A673 (cell line): ENCODE measurements at regions not wholly inside any gene's neighbourhood (a gene's known extent, or its start where the extent isn't known, plus 50 kb on each side); places are given as distances from the start of the nearest gene placed in this dataset.

Experiments
- BruUV-seq: library from RNA; stranded (reverse); fragments of 400-500 nt; replicated peaks from 2 replicates; lab custom pipeline; 2021; lab: Mats Ljungman, UMichigan
- CTCF ChIA-PET: fragments of 300-600 bp; sonication (Branson Sonifier 250); formaldehyde crosslinking; loops from one replicate; lab custom pipeline; 2022; ENCODE audit warnings: antibody characterized with exemption; lab: Charles Lee
- POLR2A ChIA-PET: fragments of 300-600 bp; sonication (Branson Sonifier 250); formaldehyde crosslinking; loops from one replicate; lab custom pipeline; 2022; ENCODE audit warnings: antibody characterized with exemption; ENCODE audit not compliant: low non-redundant PET; lab: Charles Lee
- DNase-seq: peaks from one replicate; pipeline ENCODE4 v3.0.0-alpha.2; 2015; ENCODE audit warnings: low spot score
- H3K27ac ChIP-seq: fragments of 200-600 bp; sonication (generic); 2 replicates; pipeline ENCODE4 v1.5.1; 2016; ENCODE audit warnings: mixed run types, low read depth, mild to moderate bottlenecking, mixed read lengths, antibody characterized with exemption, low read length; ENCODE audit not compliant: poor library complexity, severe bottlenecking
- H3K27me3 ChIP-seq: fragments of 200-600 bp; sonication (generic); replicated peaks from 2 replicates; pipeline ENCODE4 v1.6.1; 2017; ENCODE audit warnings: mixed run types, low read depth, mild to moderate bottlenecking, mixed read lengths, antibody characterized with exemption, low read length; ENCODE audit not compliant: insufficient read depth, poor library complexity
- H3K36me3 ChIP-seq: fragments of 200-600 bp; sonication (generic); 2 replicates; pipeline ENCODE4 v1.6.1; 2016; ENCODE audit warnings: mixed run types, mild to moderate bottlenecking, mixed read lengths, antibody characterized with exemption, low read length; ENCODE audit not compliant: insufficient read depth, poor library complexity, severe bottlenecking
- H3K4me1 ChIP-seq: fragments of 200-600 bp; sonication (generic); 2 replicates; pipeline ENCODE4 v1.6.1; 2017; ENCODE audit warnings: mixed run types, mild to moderate bottlenecking, mixed read lengths, antibody characterized with exemption, low read length; ENCODE audit not compliant: insufficient read depth, poor library complexity, severe bottlenecking
- H3K4me3 ChIP-seq: fragments of 200-600 bp; sonication (generic); 2 replicates; pipeline ENCODE4 v1.5.1; 2016; ENCODE audit warnings: low read depth, mixed run types, mild to moderate bottlenecking, mixed read lengths, low read length; ENCODE audit not compliant: poor library complexity, severe bottlenecking
- H3K9me3 ChIP-seq: fragments of 200-600 bp; sonication (generic); 2 replicates; pipeline ENCODE4 v1.6.1; 2016; ENCODE audit warnings: mixed run types, low read depth, mild to moderate bottlenecking, mixed read lengths, antibody characterized with exemption, low read length; ENCODE audit not compliant: poor library complexity, severe bottlenecking
- EZH2 ChIP-seq: fragments of 200-600 bp; sonication (generic); IDR thresholded peaks from 2 replicates; pipeline ENCODE4 v1.6.1; 2017; ENCODE audit warnings: borderline replicate concordance, low read depth, mild to moderate bottlenecking, mixed read lengths, antibody characterized with exemption, low read length; ENCODE audit not compliant: poor library complexity, severe bottlenecking
- intact Hi-C: fragments of 100-400 bp; cut with micrococcal nuclease; formaldehyde crosslinking; loops from one replicate; pipeline ENCODE4 v1.10.0; 2022; ENCODE audit not compliant: unreplicated experiment
- TF ChIP-seq, protein P1 (sequence below): fragments of 300-800, 200-600 bp; sonication (generic); conservative IDR thresholded peaks from 2 replicates; pipeline ENCODE4 v1.5.1; 2017; ENCODE audit warnings: low read depth, mild to moderate bottlenecking, antibody characterized with exemption, low read length, moderate library complexity, mixed read lengths

DNA sequence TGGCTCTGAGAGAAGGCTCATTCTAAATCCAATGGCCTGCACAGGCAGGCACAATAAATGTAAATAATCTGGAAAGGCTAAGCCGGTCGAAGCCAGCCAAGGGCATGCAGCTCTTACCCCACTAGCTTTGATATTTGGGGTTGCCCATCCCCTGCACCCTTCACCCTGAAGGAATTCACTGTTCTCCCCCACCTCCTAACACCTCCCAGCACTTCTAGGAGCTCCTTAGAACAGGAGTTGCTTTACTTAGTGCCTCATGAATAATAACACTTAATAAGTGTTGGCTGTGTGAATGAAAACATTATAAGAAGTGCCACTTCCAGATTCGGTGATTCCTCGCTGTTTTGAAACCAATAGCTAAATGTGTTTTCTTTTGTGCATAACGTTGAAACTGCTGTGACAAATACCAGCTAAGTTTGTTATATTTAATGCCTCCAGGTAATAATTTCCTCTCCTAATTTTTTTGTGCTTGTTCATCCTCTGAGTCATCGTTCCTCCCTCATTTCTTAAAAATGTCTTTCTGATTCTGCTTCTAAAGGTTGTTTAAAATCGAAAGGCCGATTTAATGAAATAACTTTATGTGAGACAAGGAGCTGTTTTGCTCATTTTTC, 458.8 kb downstream of the METTL4 start:
- Histone ChIP-seq H3K4me1 (no peaks in the 10 kb centered on the region), H3K9me3 (no peaks in the 10 kb centered on the region), H3K4me3 (no peak overlapping the region), H3K27me3 (peaks cover 14% of the 10 kb centered on the region), H3K36me3 (no peaks in the 10 kb centered on the region), H3K27ac (no peak overlapping the region)
- CTCF ChIA-PET = no interaction called here
- TF ChIP-seq, protein P1, sequence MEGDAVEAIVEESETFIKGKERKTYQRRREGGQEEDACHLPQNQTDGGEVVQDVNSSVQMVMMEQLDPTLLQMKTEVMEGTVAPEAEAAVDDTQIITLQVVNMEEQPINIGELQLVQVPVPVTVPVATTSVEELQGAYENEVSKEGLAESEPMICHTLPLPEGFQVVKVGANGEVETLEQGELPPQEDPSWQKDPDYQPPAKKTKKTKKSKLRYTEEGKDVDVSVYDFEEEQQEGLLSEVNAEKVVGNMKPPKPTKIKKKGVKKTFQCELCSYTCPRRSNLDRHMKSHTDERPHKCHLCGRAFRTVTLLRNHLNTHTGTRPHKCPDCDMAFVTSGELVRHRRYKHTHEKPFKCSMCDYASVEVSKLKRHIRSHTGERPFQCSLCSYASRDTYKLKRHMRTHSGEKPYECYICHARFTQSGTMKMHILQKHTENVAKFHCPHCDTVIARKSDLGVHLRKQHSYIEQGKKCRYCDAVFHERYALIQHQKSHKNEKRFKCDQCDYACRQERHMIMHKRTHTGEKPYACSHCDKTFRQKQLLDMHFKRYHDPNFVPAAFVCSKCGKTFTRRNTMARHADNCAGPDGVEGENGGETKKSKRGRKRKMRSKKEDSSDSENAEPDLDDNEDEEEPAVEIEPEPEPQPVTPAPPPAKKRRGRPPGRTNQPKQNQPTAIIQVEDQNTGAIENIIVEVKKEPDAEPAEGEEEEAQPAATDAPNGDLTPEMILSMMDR = no peak
- no peak for TF ChIP-seq EZH2
- POLR2A ChIA-PET = no interaction called here
- DNase-seq = no peak
- intact Hi-C loops = no loop called here
- BruUV-seq = no TSS peak

DNA sequence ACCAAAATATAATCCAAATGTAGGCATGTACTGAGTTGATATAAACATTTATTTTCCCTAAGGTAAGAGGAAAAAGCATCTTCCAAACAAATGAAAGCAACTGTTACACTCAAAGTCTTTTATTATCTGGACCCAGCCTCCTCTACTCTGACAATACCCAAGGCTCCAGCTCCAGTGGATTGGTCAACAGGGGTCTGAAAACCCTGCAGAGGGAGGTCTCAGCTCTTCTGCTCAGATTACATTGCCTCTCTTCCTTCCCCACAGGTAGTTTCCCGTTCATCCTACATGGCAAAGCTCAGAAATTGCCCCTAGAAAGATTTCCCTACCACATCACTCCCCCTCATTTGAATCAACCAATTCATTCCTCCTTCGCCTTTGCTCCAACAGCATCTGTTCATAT, 457.0 kb downstream of the METTL4 start:
- Histone ChIP-seq H3K9me3 (no peaks in the 10 kb centered on the region), H3K4me1 (no peaks in the 10 kb centered on the region), H3K4me3 (no peak overlapping the region), H3K27ac (no peak overlapping the region), H3K36me3 (no peaks in the 10 kb centered on the region), H3K27me3 (peaks cover 31% of the 10 kb centered on the region)
- TF ChIP-seq, protein P1 = no peak
- TF ChIP-seq EZH2 = no peak
- BruUV-seq = no TSS peak
- DNase-seq = no peak
- ChIA-PET POLR2A (no interaction called here), CTCF (no interaction called here)
- intact Hi-C loops = no loop called here

DNA sequence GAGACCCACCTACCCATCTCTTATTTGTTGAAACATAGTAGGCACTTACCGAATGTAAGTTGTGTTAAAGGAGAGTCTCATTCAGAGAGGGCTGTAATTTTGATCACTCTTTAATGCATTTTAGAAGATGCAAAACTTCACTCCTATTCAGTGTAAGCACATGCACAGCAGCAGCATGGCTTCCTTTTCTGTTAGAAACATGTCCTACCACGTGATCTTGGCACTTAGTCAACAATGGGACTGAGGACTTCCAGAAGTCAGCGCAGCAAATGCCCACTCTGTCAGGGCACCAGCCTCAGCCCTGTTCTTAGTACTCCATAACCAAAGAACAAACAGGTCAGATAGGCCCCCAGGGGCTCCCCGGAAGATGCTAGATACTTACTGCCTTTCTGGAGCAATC, 456.5 kb downstream of the METTL4 start:
- TF ChIP-seq, protein P1 = no peak
- no peak for TF ChIP-seq EZH2
- BruUV-seq = no TSS peak
- POLR2A ChIA-PET = no interaction called here
- Histone ChIP-seq H3K36me3 (no peaks in the 10 kb centered on the region), H3K9me3 (no peaks in the 10 kb centered on the region), H3K4me1 (no peaks in the 10 kb centered on the region), H3K27me3 (peaks cover 36% of the 10 kb centered on the region), H3K27ac (no peak overlapping the region), H3K4me3 (no peak overlapping the region)
- intact Hi-C loops = no loop called here
- CTCF ChIA-PET = no interaction called here
- DNase-seq = no peak
